Neural progenitor cell (in vitro differentiated cells): ENCODE measurements at regions not wholly inside any gene's neighbourhood (a gene's known extent, or its start where the extent isn't known, plus 50 kb on each side); places are given as distances from the start of the nearest gene placed in this dataset.

Source experiments
- CTCF ChIP-seq: fragments of 200-600 bp; sonication (generic); IDR thresholded peaks from 2 replicates; pipeline ENCODE4 v1.5.1; 2017; ENCODE audit warnings: antibody characterized with exemption, mild to moderate bottlenecking
- EZH2phosphoT487 ChIP-seq: fragments of 200-600 bp; sonication (generic); IDR thresholded peaks from 2 replicates; pipeline ENCODE4 v1.6.1; 2017; ENCODE audit warnings: antibody characterized with exemption

GRCh38 chr21:16488042-16488441, 758.3 kb downstream of the USP25 start:
- TF ChIP-seq CTCF (no peak), EZH2phosphoT487 (no peak)
